Parathyroid adenoma (tissue), 2 donors: ENCODE measurements at regions not wholly inside any gene's neighbourhood (a gene's known extent, or its start where the extent isn't known, plus 50 kb on each side); places are given as distances from the start of the nearest gene placed in this dataset.

Experiments
- H2AFZ ChIP-seq: fragments of 300-600 bp; sonication (generic); one replicate; pipeline ENCODE4 v1.7.0; 2017; ENCODE audit warnings: antibody characterized with exemption, mild to moderate bottlenecking
- H3K27ac ChIP-seq: fragments of 300-600 bp; sonication (generic); one replicate; pipeline ENCODE4 v1.7.0; 2017
- H3K27me3 ChIP-seq: fragments of 300-600 bp; sonication (generic); one replicate; pipeline ENCODE4 v1.7.0; 2017; ENCODE audit warnings: low read length; ENCODE audit not compliant: control insufficient read depth, insufficient read depth
- H3K36me3 ChIP-seq: fragments of 300-600 bp; sonication (generic); one replicate; pipeline ENCODE4 v1.7.0; 2017; ENCODE audit warnings: low read length; ENCODE audit not compliant: control insufficient read depth, insufficient read depth
- H3K4me1 ChIP-seq: fragments of 300-600 bp; sonication (generic); one replicate; pipeline ENCODE4 v1.7.0; 2017; ENCODE audit warnings: control low read depth
- H3K4me2 ChIP-seq: fragments of 300-600 bp; sonication (generic); one replicate; pipeline ENCODE4 v1.7.0; 2017; ENCODE audit warnings: low read length
- H3K4me3 ChIP-seq: fragments of 300-600 bp; sonication (generic); one replicate; pipeline ENCODE4 v1.7.0; 2017; ENCODE audit warnings: low read depth, low read length
- H3K79me2 ChIP-seq: fragments of 300-600 bp; sonication (generic); one replicate; pipeline ENCODE4 v1.7.0; 2017; ENCODE audit warnings: control low read depth
- H3K9ac ChIP-seq: fragments of 300-600 bp; sonication (generic); one replicate; pipeline ENCODE4 v1.7.0; 2017; ENCODE audit warnings: mild to moderate bottlenecking
- H3K9me3 ChIP-seq: fragments of 300-600 bp; sonication (generic); one replicate; pipeline ENCODE4 v1.7.0; 2017; ENCODE audit warnings: low read length; ENCODE audit not compliant: control insufficient read depth
- CTCF ChIP-seq: fragments of 300-600 bp; sonication (generic); IDR thresholded peaks from one replicate; pipeline ENCODE4 v1.7.0; 2017; ENCODE audit warnings: antibody characterized with exemption, mild to moderate bottlenecking
- donor health status: primary hyperparathyroidism.

- H3K36me3 ChIP-seq = no peaks in the 10 kb centered on the region
- no peaks in the 10 kb centered on the region for H3K27me3 ChIP-seq
- H3K9me3 ChIP-seq = no peaks in the 10 kb centered on the region
- no peak overlapping the region for H3K4me2 ChIP-seq
- no peak overlapping the region for H3K4me3 ChIP-seq
- no peaks in the 10 kb centered on the region for H3K79me2 ChIP-seq
- no peaks in the 10 kb centered on the region for H3K4me1 ChIP-seq
- H2AFZ ChIP-seq = no peak overlapping the region
- no peak overlapping the region for H3K9ac ChIP-seq
- H3K27ac ChIP-seq = no peak overlapping the region
- no peak for TF ChIP-seq CTCF
These were observed 56.3 kb upstream of the ZNF92 start for GRCh38 chr7:65317372-65317771.

- no peak overlapping the region for H3K4me3 ChIP-seq
- H2AFZ ChIP-seq = no peak overlapping the region
- H3K9me3 ChIP-seq = no peaks in the 10 kb centered on the region
- H3K27ac ChIP-seq = no peak overlapping the region
- H3K4me2 ChIP-seq = no peak overlapping the region
- no peak overlapping the region for H3K9ac ChIP-seq
- TF ChIP-seq CTCF = no peak
- H3K79me2 ChIP-seq = no peaks in the 10 kb centered on the region
- no peaks in the 10 kb centered on the region for H3K27me3 ChIP-seq
- H3K4me1 ChIP-seq = no peaks in the 10 kb centered on the region
- H3K36me3 ChIP-seq = no peaks in the 10 kb centered on the region
These were observed 62.9 kb upstream of the ZNF92 start for GRCh38 chr7:65310761-65311160.

- Histone ChIP-seq H3K9ac (no peak overlapping the region), H3K9me3 (no peaks in the 10 kb centered on the region), H3K27me3 (no peaks in the 10 kb centered on the region), H3K4me3 (no peak overlapping the region), H3K36me3 (no peaks in the 10 kb centered on the region), H3K4me1 (no peaks in the 10 kb centered on the region), H2AFZ (no peak overlapping the region), H3K27ac (no peak overlapping the region), H3K4me2 (no peak overlapping the region), H3K79me2 (no peaks in the 10 kb centered on the region)
- no peak for TF ChIP-seq CTCF
These were observed 65.4 kb upstream of the ZNF92 start for GRCh38 chr7:65308300-65308678.

GRCh38 chr7:65307651-65308299 is 65.9 kb upstream of the ZNF92 start:
- Histone ChIP-seq H3K9me3 (no peaks in the 10 kb centered on the region), H3K4me2 (no peak overlapping the region), H3K36me3 (no peaks in the 10 kb centered on the region), H3K9ac (no peak overlapping the region), H3K79me2 (no peaks in the 10 kb centered on the region), H3K27me3 (no peaks in the 10 kb centered on the region), H3K4me1 (no peaks in the 10 kb centered on the region), H2AFZ (no peak overlapping the region), H3K27ac (no peak overlapping the region), H3K4me3 (no peak overlapping the region)
- peak; percentile 88 for TF ChIP-seq CTCF

GRCh38 chr7:65304175-65304574 is 69.5 kb upstream of the ZNF92 start:
- Histone ChIP-seq H3K36me3 (no peaks in the 10 kb centered on the region), H3K4me2 (no peak overlapping the region), H3K9ac (no peak overlapping the region), H3K4me1 (no peaks in the 10 kb centered on the region), H3K27me3 (no peaks in the 10 kb centered on the region), H2AFZ (no peak overlapping the region), H3K79me2 (no peaks in the 10 kb centered on the region), H3K27ac (no peak overlapping the region), H3K4me3 (no peak overlapping the region), H3K9me3 (no peaks in the 10 kb centered on the region)
- no peak for TF ChIP-seq CTCF
